HUES6 (cell line): ENCODE measurements at regions not wholly inside any gene's neighbourhood (a gene's known extent, or its start where the extent isn't known, plus 50 kb on each side); places are given as distances from the start of the nearest gene placed in this dataset.
"Not testable (repeated sequence)": the region's sequence is repeated elsewhere in the genome, so short reads cannot be mapped to it uniquely, and the experiment has no call there.

Experiments
- H3K27ac ChIP-seq: 2 replicates; pipeline ENCODE4 v1.7.0; 2013; ENCODE audit warnings: low read depth, mild to moderate bottlenecking, low read length, inconsistent platforms
- H3K27me3 ChIP-seq: 2 replicates; pipeline ENCODE4 v1.6.1; 2013; ENCODE audit warnings: low read length; ENCODE audit not compliant: control insufficient read depth, insufficient read depth
- H3K36me3 ChIP-seq: 2 replicates; pipeline ENCODE4 v1.6.1; 2013; ENCODE audit warnings: low read length; ENCODE audit not compliant: control insufficient read depth, insufficient read depth
- H3K4me1 ChIP-seq: 2 replicates; pipeline ENCODE4 v1.6.1; 2013; ENCODE audit warnings: low read length; ENCODE audit not compliant: control insufficient read depth, insufficient read depth
- H3K4me3 ChIP-seq: 2 replicates; pipeline ENCODE4 v1.5.1; 2013; ENCODE audit warnings: low read depth, low read length
- H3K9ac ChIP-seq: one replicate; pipeline ENCODE4 v1.6.1; 2013; ENCODE audit warnings: mild to moderate bottlenecking, low read length
- H3K9me3 ChIP-seq: 2 replicates; pipeline ENCODE4 v1.6.1; 2013; ENCODE audit warnings: low read depth, low read length; ENCODE audit not compliant: control insufficient read depth, insufficient read depth

DNA sequence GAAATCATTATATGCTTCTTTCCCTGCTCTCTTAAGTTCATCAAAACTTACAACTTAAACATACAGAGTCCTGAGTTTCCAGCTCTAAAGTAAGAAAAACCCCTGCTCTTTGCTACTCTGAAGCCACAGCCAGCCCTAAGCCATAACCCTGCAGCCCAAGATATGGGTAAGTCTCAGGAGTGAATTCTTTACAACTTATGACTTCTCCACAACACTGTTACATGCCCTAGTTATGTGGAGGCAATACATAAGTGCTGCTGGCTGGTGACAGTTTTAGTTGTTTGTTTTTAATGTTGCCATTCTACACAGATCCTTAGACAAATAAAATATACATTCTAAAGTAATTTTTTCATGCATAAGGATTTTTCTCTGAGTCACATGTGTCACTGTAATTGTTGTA, 100.2 kb downstream of the FBXO8 start:
- Histone ChIP-seq H3K4me1 (no peaks in the 10 kb centered on the region), H3K27ac (no peak overlapping the region), H3K4me3 (no peak overlapping the region), H3K9me3 (no peaks in the 10 kb centered on the region), H3K36me3 (no peaks in the 10 kb centered on the region), H3K9ac (no peak overlapping the region), H3K27me3 (no peaks in the 10 kb centered on the region; the same call in 1 of the 2 replicates)

DNA sequence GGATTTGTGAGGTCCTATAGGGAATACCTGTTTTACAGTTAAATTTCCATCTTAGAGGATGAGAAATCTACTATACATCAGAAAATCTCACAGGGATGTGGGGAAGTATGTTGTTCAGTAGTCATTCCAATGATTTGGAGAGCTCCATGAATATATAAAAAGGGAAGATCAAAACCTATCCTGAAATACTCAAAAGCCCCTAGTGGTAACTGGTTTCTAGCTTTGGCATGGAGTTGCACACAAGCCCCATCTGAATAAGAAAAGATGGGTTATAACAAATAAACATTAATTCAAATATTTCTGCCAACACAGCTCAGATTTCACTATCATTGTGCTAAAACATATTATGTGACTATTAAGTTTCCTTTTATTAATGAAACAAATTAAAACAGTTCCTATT, 101.6 kb downstream of the FBXO8 start:
- Histone ChIP-seq H3K27ac (no peak overlapping the region), H3K27me3 (no peaks in the 10 kb centered on the region; the same call in 1 of the 2 replicates), H3K4me1 (no peaks in the 10 kb centered on the region), H3K36me3 (no peaks in the 10 kb centered on the region), H3K4me3 (no peak overlapping the region), H3K9ac (no peak overlapping the region), H3K9me3 (no peaks in the 10 kb centered on the region)

DNA sequence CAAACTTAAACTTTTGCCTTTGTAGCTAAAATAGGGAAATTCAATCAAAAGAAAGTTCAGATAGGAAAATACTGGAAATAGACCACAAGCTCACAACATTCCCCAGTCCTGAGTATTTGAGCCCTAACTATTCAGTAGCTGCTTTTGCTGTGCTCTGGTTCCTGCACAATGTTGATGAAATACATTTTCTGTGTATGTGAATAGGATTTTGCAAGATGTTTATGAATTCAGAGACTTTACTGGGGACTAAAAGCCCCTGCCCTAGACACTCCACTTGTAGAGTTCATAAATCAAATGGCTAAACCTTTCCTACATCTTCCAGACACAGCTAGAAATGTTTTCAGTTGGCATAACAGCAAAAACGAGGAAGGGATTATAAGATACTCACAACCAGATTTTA, 105.9 kb downstream of the FBXO8 start:
- Histone ChIP-seq H3K9me3 (no peaks in the 10 kb centered on the region), H3K36me3 (no peaks in the 10 kb centered on the region), H3K27me3 (no peaks in the 10 kb centered on the region), H3K4me1 (no peaks in the 10 kb centered on the region), H3K27ac (no peak overlapping the region), H3K9ac (no peak overlapping the region), H3K4me3 (no peak overlapping the region)

DNA sequence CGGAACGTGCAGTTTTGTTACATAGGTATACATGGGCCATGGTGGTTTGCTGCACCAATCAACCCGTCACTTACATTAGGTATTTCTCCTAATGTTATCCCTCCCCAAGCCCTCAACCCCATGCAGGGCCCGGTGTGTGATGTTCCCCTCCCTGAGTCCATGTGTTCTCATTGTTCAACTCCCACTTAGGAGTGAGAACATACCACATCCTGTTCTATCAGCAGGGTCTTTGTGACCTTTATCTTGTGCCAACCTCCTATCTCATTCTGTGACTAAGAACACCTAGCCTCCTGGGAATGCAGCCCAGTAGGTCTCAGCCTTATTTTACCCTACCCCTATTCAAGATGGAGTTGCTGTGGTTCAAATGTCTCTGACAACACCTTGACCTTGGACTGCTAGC, 107.6 kb downstream of the FBXO8 start:
- H3K27me3 ChIP-seq, H3K4me3 ChIP-seq, H3K4me1 ChIP-seq, H3K9me3 ChIP-seq, H3K36me3 ChIP-seq, H3K9ac ChIP-seq, H3K27ac ChIP-seq: not testable (repeated sequence)

DNA sequence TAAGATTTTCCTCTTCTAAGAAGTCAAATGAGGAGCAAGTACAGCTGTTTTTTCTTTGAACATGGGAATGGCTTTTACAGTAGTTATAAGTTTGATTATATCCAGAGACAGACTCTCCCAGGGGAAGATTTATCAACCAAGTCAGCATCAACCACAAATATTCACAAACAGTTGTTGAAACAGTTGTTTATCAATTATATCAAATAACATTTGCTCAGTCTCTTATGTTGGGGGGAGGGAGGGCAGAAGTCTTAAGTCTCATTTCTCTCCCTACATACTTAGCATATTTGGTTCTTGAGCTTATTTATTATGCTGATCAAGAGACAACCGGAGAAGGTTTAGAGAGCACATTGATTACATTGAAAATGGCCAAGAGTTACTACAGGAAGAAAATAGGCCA, 110.1 kb downstream of the FBXO8 start:
- Histone ChIP-seq H3K36me3 (no peaks in the 10 kb centered on the region), H3K27ac (no peak overlapping the region)

DNA sequence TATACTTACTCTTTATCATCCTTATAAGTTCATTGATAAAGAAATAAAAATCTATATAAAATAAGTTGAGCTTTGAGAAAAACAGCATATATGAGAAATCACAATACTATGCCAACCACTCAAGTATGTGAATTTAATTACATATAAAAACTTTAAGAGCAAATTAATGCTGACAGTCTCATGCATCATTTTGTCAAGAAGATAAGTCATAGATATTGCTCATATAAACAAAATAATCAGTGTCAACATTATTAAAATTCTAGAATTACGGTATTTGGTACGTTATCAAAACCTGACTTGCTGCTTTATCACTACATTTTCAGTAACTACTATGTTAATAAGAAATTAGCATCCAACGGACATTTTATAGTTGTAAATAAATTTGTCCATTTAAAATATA, 111.2 kb downstream of the FBXO8 start:
- H3K9ac ChIP-seq = no peak overlapping the region
- no peaks in the 10 kb centered on the region for H3K4me1 ChIP-seq
- no peak overlapping the region for H3K27ac ChIP-seq
- no peaks in the 10 kb centered on the region for H3K36me3 ChIP-seq
- H3K27me3 ChIP-seq = no peaks in the 10 kb centered on the region
- H3K4me3 ChIP-seq = no peak overlapping the region
- H3K9me3 ChIP-seq = no peaks in the 10 kb centered on the region

More for the DNA sequence above, 110.1 kb downstream of the FBXO8 start:
- Histone ChIP-seq H3K4me1 (no peaks in the 10 kb centered on the region), H3K9ac (no peak overlapping the region), H3K9me3 (no peaks in the 10 kb centered on the region), H3K27me3 (no peaks in the 10 kb centered on the region), H3K4me3 (no peak overlapping the region)

DNA sequence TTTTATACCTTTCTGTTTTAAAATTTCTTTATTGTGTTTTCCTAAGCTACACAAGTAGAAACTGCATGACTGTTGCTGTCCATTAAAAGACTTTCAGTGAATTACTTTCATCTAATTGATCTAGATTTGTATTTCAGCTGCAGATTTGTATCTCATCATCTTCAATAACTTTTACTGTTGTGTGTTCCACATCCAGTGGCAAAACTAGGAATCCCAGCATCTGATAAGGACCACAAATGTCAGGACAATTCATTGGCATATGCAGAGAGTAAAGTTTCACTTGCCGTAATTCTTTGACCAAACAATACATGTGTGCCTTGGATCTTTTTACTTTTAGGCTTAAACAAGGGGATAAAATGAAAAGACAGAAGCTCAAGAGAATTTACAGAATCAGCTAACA, 112.6 kb downstream of the FBXO8 start:
- H3K27ac ChIP-seq = no peak overlapping the region
- no peaks in the 10 kb centered on the region for H3K36me3 ChIP-seq
- H3K9ac ChIP-seq = no peak overlapping the region
- no peaks in the 10 kb centered on the region for H3K4me1 ChIP-seq
- H3K27me3 ChIP-seq = no peaks in the 10 kb centered on the region
- no peak overlapping the region for H3K4me3 ChIP-seq
- no peaks in the 10 kb centered on the region for H3K9me3 ChIP-seq

DNA sequence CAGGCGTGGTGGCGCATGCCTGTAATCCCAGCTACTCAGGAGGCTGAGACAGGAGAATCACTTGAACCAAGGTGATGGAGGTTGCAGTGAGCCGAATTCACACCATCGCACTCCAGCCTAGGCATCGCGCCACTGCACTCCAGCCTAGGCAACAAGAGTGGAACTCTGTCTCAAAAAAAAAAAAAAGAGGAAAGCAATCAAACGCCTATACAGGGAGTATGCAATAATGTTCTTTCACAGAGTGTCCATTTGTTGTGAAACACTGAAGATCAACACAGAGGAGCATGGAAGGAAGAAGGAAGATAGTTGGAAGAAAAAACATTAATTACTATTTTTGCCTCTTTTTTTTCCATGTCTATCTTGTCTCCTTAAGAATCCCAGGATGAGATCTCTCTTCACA, 113.4 kb downstream of the FBXO8 start:
- Histone ChIP-seq H3K9ac (no peak overlapping the region), H3K4me1 (no peaks in the 10 kb centered on the region), H3K4me3 (no peak overlapping the region), H3K9me3 (no peaks in the 10 kb centered on the region), H3K27me3 (no peaks in the 10 kb centered on the region), H3K36me3 (no peaks in the 10 kb centered on the region), H3K27ac (no peak overlapping the region)

DNA sequence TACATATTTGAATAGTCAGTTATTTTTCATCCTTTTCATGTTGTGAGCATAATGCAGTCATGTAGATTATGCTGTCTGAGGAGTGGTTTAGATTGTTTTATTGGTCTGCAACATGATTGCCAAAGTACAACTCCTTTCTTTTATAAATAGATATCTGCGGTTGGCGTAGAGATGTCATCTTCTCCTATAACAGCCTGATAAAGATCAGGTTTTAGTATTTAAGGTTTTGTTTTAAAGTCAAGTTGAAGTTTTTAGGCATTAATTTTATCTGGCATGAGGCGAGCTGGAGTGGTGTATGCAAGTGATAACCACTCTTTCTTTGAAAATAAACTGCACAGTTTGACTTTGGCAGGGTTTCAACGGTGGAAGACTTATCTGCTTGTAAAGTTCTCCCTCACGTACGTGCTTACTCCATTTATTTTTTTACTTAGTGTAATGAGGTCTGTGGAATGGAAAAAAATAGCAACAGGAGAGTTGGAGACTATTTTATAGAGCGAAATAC, 126.3 kb downstream of the FBXO8 start:
- no peak overlapping the region for H3K9ac ChIP-seq
- no peaks in the 10 kb centered on the region for H3K4me1 ChIP-seq
- no peak overlapping the region for H3K27ac ChIP-seq
- H3K4me3 ChIP-seq = no peak overlapping the region
- H3K27me3 ChIP-seq = no peaks in the 10 kb centered on the region
- H3K9me3 ChIP-seq = no peaks in the 10 kb centered on the region
- no peaks in the 10 kb centered on the region for H3K36me3 ChIP-seq

DNA sequence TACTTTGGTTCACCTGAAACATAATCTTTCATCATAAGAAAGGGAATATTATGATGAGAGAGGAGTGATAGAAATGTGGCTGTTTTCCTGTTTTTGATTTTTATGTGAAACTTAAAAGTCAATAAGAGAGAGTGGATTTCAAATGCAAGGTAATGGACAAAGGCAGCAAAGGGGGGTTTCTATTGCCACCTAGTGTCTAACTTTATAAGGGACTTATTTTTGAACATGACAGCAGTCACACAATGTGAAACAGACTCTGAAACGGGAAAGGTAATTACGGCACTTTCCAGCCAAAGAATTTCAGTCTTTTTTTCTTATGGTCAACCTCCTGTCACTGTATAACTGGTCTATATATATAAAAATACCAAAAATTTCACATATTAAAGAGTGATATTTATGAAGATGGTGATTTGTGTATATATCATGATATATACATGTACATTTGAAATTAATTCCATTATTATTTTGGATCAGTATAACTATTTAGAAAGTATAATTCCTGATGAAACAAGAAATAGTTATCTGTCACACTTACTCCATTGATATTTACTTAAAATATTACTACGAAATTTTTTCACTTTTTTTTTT, 127.1 kb downstream of the FBXO8 start:
- no peak overlapping the region for H3K27ac ChIP-seq
- H3K36me3 ChIP-seq = no peaks in the 10 kb centered on the region
- no peak overlapping the region for H3K4me3 ChIP-seq
- no peaks in the 10 kb centered on the region for H3K9me3 ChIP-seq
- H3K4me1 ChIP-seq = no peaks in the 10 kb centered on the region
- no peaks in the 10 kb centered on the region for H3K27me3 ChIP-seq
- no peak overlapping the region for H3K9ac ChIP-seq

DNA sequence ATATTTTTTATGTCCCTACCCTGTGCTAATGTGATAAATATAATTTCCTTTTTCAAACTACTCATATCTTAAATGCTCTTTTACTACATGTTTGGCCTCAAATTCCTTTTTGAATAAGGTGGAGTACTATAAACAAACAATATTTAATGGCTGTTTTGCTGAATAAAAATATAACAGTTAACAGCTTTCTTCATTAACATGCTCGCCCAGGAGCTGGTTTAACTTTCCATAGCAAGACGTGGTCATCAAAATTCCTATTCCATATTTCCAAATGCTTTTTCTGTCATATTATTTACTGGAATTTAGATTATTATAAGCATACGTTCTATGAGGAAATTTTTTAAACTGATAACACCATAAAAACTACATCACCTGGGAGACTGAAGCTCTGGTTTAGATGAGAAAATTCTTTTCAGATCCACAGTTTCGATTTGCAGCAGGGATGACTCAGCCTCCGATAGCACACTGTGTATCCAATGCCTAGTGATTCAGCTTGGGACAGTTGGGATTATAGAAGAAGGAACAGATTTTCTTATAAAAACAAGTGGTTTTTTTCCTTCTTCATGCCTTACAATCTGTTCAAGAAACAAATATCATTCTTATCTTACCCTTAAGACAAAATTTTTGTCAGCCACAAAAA, 129.1 kb downstream of the FBXO8 start:
- Histone ChIP-seq H3K9me3 (no peaks in the 10 kb centered on the region), H3K27me3 (no peaks in the 10 kb centered on the region), H3K4me3 (no peak overlapping the region), H3K27ac (no peak overlapping the region), H3K36me3 (no peaks in the 10 kb centered on the region), H3K9ac (no peak overlapping the region), H3K4me1 (no peaks in the 10 kb centered on the region)
